Gastroesophageal sphincter (tissue), 3 donors: ENCODE measurements at regions not wholly inside any gene's neighbourhood (a gene's known extent, or its start where the extent isn't known, plus 50 kb on each side); places are given as distances from the start of the nearest gene placed in this dataset.

Experiments
- POLR2A ChIP-seq, 2 donors: fragments of 450-650 bp; IDR thresholded peaks; one replicate each; pipeline ENCODE4 v1.6.1; 2017; ENCODE audit warnings: antibody characterized with exemption in 2 of 2, mild to moderate bottlenecking in 2 of 2, moderate library complexity in 1 of 2
- TF ChIP-seq, protein P1 (sequence below), 4 experiments: fragments of 200-600 bp in 2 of 4; fragments of 450-650 bp in 2 of 4; sonication (generic) in 1 of 4; IDR thresholded peaks; one replicate each; pipeline ENCODE4 v1.5.1; 2017 to 2019; ENCODE audit warnings: antibody characterized with exemption in 4 of 4, mild to moderate bottlenecking in 2 of 4, moderate library complexity in 2 of 4

DNA sequence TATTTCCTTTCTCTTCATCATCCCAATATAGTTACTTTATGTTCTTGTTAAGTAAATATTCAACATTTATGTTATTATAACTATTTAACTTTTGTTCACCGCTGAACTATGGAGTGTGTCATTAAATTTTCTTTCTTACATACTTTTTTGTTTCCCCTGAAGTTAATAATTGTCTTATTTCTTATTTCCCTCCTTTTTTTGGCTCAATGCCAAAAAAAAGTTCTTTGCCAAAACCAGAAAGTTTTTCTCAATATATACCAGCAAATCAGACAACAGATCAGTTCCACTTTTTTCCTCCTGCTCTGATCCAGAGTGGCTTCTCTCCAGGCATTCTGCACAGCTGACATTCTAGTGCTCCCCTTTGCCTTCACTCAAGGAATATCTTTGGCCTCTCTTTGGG lies 187.0 kb upstream of the PPARGC1A start:
- TF ChIP-seq POLR2A (IDR thresholded peaks at IDR 0.05) = no peak
- TF ChIP-seq, protein P1, sequence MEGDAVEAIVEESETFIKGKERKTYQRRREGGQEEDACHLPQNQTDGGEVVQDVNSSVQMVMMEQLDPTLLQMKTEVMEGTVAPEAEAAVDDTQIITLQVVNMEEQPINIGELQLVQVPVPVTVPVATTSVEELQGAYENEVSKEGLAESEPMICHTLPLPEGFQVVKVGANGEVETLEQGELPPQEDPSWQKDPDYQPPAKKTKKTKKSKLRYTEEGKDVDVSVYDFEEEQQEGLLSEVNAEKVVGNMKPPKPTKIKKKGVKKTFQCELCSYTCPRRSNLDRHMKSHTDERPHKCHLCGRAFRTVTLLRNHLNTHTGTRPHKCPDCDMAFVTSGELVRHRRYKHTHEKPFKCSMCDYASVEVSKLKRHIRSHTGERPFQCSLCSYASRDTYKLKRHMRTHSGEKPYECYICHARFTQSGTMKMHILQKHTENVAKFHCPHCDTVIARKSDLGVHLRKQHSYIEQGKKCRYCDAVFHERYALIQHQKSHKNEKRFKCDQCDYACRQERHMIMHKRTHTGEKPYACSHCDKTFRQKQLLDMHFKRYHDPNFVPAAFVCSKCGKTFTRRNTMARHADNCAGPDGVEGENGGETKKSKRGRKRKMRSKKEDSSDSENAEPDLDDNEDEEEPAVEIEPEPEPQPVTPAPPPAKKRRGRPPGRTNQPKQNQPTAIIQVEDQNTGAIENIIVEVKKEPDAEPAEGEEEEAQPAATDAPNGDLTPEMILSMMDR (IDR thresholded peaks at IDR 0.05) = no peak
